VCaP (cell line): ENCODE measurements at regions not wholly inside any gene's neighbourhood (a gene's known extent, or its start where the extent isn't known, plus 50 kb on each side); places are given as distances from the start of the nearest gene placed in this dataset.
"Not testable (repeated sequence)": the region's sequence is repeated elsewhere in the genome, so short reads cannot be mapped to it uniquely, and the experiment has no call there.

ENCODE experiments used
- H3K27ac ChIP-seq: fragments of 450-650 bp; 2 replicates; pipeline ENCODE4 v1.5.1; 2017
- TF ChIP-seq, protein P1 (sequence below): fragments of 450-650 bp; conservative IDR thresholded peaks from 2 replicates; pipeline ENCODE4 v1.5.1; 2017; ENCODE audit warnings: mild to moderate bottlenecking, moderate library complexity

GRCh38 chr3:20250314-20250713 lies 64.3 kb upstream of the SGO1 start:
- TF ChIP-seq, protein P1, sequence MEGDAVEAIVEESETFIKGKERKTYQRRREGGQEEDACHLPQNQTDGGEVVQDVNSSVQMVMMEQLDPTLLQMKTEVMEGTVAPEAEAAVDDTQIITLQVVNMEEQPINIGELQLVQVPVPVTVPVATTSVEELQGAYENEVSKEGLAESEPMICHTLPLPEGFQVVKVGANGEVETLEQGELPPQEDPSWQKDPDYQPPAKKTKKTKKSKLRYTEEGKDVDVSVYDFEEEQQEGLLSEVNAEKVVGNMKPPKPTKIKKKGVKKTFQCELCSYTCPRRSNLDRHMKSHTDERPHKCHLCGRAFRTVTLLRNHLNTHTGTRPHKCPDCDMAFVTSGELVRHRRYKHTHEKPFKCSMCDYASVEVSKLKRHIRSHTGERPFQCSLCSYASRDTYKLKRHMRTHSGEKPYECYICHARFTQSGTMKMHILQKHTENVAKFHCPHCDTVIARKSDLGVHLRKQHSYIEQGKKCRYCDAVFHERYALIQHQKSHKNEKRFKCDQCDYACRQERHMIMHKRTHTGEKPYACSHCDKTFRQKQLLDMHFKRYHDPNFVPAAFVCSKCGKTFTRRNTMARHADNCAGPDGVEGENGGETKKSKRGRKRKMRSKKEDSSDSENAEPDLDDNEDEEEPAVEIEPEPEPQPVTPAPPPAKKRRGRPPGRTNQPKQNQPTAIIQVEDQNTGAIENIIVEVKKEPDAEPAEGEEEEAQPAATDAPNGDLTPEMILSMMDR: no peak
- H3K27ac ChIP-seq: no peak overlapping the region

GRCh38 chr3:20246662-20247061 lies 60.7 kb upstream of the SGO1 start:
- no peak overlapping the region for H3K27ac ChIP-seq
- TF ChIP-seq, protein P1: no peak

- no peak overlapping the region for H3K27ac ChIP-seq
- TF ChIP-seq, protein P1: no peak
These were observed 59.8 kb upstream of the SGO1 start for GRCh38 chr3:20245781-20246180.

DNA sequence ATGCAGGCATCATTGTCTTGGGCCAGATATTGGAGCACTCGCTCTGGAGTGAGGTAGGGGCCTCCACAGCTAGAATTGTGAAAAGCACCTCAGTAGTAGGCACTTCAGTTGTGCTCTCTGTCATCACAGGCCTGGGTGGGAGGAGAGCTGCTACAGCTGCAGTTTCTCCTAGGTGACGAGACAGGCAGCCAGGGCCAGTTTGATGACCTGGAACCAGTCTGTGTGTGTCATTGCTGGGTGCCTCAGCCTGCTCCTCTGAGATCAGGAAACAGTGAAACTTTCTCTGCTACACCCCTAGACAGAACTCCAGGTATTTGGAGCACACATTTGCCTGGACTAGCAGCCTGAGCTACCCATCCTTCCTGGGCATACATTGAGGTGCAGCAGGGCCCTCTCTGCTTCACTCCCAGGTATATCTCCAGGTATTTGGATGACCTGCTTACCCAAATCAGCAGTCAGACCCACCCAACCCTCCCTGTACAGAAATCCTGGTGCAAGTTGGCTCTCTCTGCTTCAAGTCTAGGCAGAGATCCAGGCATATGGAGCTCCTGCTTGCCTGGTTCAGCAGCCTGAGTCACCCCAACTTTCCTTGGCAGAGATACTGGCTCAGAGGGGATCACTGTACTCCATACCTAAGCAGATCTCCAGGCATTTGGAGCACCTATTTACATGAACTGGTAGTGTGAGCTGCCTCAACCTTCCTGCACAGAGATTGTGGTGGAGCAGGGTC lies 54.3 kb upstream of the SGO1 start:
- H3K27ac ChIP-seq: no peak overlapping the region
- TF ChIP-seq, protein P1: no peak

DNA sequence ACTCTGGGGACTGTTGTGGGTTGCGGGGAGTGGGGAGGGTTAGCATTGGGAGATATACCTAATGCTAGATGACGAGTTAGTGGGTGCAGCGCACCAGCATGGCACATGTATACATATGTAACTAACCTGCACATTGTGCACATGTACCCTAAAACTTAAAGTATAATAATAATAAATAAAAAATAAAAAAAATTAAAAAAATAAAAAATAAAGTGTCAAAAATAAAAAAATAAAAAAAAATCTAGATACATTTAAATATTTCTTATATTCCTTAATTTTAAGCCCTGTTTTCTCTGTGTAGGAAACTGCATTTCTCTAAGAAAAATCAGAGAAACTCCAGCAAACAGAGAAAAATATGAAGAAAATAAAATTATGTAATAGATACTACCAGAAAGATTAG lies 52.2 kb upstream of the SGO1 start:
- not testable (repeated sequence) for H3K27ac ChIP-seq

DNA sequence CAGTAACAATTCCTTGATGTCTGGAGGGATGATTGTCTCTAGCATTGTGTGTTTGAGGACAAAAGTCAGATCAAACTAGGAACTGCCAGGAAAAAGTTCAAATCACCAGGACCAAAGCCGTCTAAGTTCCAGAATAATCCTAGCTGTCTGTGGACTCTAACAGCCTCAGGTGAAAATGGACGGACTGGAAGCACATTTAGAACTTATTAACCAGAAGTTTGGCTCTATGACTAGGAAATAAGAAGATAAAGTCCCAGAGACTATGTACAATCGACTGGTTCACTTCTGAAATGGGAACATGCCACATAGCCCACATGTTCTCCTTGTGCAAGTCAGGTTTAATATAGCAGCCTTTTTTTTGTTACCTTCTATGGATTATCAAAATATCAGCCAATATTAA lies 50.6 kb upstream of the SGO1 start:
- TF ChIP-seq, protein P1: no peak
- no peak overlapping the region for H3K27ac ChIP-seq
